T-cell (primary cell): ENCODE measurements at regions not wholly inside any gene's neighbourhood (a gene's known extent, or its start where the extent isn't known, plus 50 kb on each side); places are given as distances from the start of the nearest gene placed in this dataset.

Experiments used
- ATAC-seq, 4 experiments: fragments of 200-7000 bp in 3 of 4; fragments of 150-1000 bp in 1 of 4; cut with Tn5 transposase; replicated peaks in 1 of 4; 1 replicate in 3 of 4; 2 replicates in 1 of 4; pipeline ENCODE4 v1.10.0; 2021; ENCODE audit warnings: moderate library complexity in 3 of 4, mild to moderate bottlenecking in 2 of 4, moderate number of reproducible peaks in 1 of 4
- CTCF ChIA-PET, 2 donors: fragments of 300-600 bp; sonication (Branson Sonifier 250); formaldehyde crosslinking; loops; one replicate each; lab custom pipeline; 2022; ENCODE audit warnings: antibody characterized with exemption in 2 of 2; lab: Charles Lee
- POLR2A ChIA-PET, 2 donors: fragments of 300-600 bp; sonication (Branson Sonifier 250); formaldehyde crosslinking; loops; one replicate each; lab custom pipeline; 2022; ENCODE audit warnings: antibody characterized with exemption in 2 of 2; lab: Charles Lee
- DNase-seq, 35 experiments: peaks; one replicate each; pipeline versions ENCODE4 v3.0.0 to v3.0.0-alpha.2; 2013 to 2023
- H3K27ac ChIP-seq: one replicate; pipeline ENCODE4 v1.5.1; 2013; ENCODE audit warnings: low read length
- H3K27me3 ChIP-seq, 2 experiments: replicated peaks in 1 of 2; 1 replicate in 1 of 2; 2 replicates in 1 of 2; pipeline versions ENCODE4 v1.6.1 to v1.7.0; 2013; ENCODE audit warnings: low read length in 1 of 2, mixed read lengths in 1 of 2; ENCODE audit not compliant: control insufficient read depth in 2 of 2, insufficient read depth in 2 of 2; ENCODE audit errors: extremely low read depth in 1 of 2
- H3K36me3 ChIP-seq, 2 donors: 1 replicate in 1 of 2; 2 replicates in 1 of 2; pipeline versions ENCODE4 v1.6.1 to v1.7.0; 2013; ENCODE audit warnings: low read length in 1 of 2; ENCODE audit not compliant: control insufficient read depth in 2 of 2, insufficient read depth in 1 of 2; ENCODE audit errors: extremely low read depth in 1 of 2
- H3K4me1 ChIP-seq, 2 experiments: 1 replicate in 1 of 2; 2 replicates in 1 of 2; pipeline versions ENCODE4 v1.6.1 to v1.7.0; 2013; ENCODE audit warnings: low read length in 2 of 2, mixed read lengths in 1 of 2; ENCODE audit not compliant: insufficient read depth in 2 of 2, control insufficient read depth in 1 of 2; ENCODE audit errors: extremely low read depth in 1 of 2
- H3K4me3 ChIP-seq, 2 donors: 1 replicate in 1 of 2; 2 replicates in 1 of 2; pipeline versions ENCODE4 v1.5.1 to v1.7.0; 2013; ENCODE audit warnings: mild to moderate bottlenecking in 2 of 2, low read length in 1 of 2, moderate library complexity in 1 of 2; ENCODE audit not compliant: control insufficient read depth in 1 of 2; ENCODE audit errors: extremely low read depth in 1 of 2
- H3K9me3 ChIP-seq: 2 replicates; pipeline ENCODE4 v1.7.0; 2013
- H3K27ac Mint-ChIP-seq, 2 donors: one replicate each; pipeline ENCODE4 v1.8.0; 2020 to 2021; ENCODE audit warnings: mild to moderate bottlenecking in 2 of 2, mixed read lengths in 2 of 2
- H3K27me3 Mint-ChIP-seq, 2 donors: one replicate each; pipeline ENCODE4 v1.8.0; 2021 to 2022; ENCODE audit warnings: mixed read lengths in 2 of 2
- H3K36me3 Mint-ChIP-seq: one replicate; pipeline ENCODE4 v1.8.0; 2021; ENCODE audit warnings: mixed read lengths
- H3K4me1 Mint-ChIP-seq, 3 donors: one replicate each; pipeline ENCODE4 v1.8.0; 2020 to 2022; ENCODE audit warnings: mixed read lengths in 3 of 3, mild to moderate bottlenecking in 1 of 3
- H3K4me3 Mint-ChIP-seq, 3 donors: one replicate each; pipeline ENCODE4 v1.8.0; 2020 to 2022; ENCODE audit warnings: mild to moderate bottlenecking in 3 of 3, mixed read lengths in 3 of 3, moderate library complexity in 3 of 3
- H3K9me3 Mint-ChIP-seq, 3 donors: one replicate each; pipeline ENCODE4 v1.8.0; 2020 to 2022; ENCODE audit warnings: mixed read lengths in 3 of 3
- WGBS: methylation state at CpG from one replicate; pipeline ENCODE4 v1.1.5; 2013; ENCODE audit warnings: missing lambda C conversion rate; ENCODE audit not compliant: insufficient coverage; 5-methylcytosine and 5-hydroxymethylcytosine counted together

DNA sequence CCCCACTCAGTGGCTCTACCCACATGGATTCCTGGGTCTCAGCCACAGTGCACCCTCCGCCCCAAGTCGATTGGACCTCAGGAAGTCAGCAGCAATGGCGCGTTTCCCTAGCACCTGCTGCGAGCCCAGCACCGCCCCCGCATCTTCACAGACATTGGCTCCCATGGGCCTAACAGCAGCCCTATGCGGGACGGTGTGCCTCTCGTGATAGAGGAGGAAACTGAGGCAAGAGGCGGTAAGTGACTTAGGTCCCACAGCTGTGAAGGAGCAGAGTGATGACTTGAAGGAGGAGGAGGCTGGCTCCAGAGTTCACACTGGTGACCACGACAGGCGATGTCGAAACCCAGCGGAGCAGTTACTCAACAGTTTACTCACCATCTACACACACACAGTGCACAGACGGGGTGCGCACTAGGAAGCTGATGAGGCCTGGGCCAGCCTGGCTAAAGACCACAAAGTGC is 104.5 kb upstream of the SOX1 start:
- DNase-seq (no peak), ATAC-seq (no peak)
- no peak overlapping the region for H3K4me3 Mint-ChIP-seq
- ChIA-PET POLR2A (no interaction called here), CTCF (no interaction called here)
- no peaks in the 10 kb centered on the region for H3K9me3 Mint-ChIP-seq
- no peaks in the 10 kb centered on the region for H3K4me1 Mint-ChIP-seq
- Histone ChIP-seq H3K27ac (no peak overlapping the region), H3K9me3 (no peaks in the 10 kb centered on the region), H3K36me3 (no peaks in the 10 kb centered on the region), H3K27me3 (peaks cover 0 to 3% of the 10 kb centered on the region in 2 experiments), H3K4me1 (no peaks in the 10 kb centered on the region), H3K4me3 (no peak overlapping the region)
- H3K36me3 Mint-ChIP-seq = no peaks in the 10 kb centered on the region
- 91% methylated on average over 13 of the region's 17 CpGs for WGBS
- no peak overlapping the region for H3K27ac Mint-ChIP-seq
- peaks cover under 1 to 2% of the 10 kb centered on the region in 2 donors for H3K27me3 Mint-ChIP-seq

DNA sequence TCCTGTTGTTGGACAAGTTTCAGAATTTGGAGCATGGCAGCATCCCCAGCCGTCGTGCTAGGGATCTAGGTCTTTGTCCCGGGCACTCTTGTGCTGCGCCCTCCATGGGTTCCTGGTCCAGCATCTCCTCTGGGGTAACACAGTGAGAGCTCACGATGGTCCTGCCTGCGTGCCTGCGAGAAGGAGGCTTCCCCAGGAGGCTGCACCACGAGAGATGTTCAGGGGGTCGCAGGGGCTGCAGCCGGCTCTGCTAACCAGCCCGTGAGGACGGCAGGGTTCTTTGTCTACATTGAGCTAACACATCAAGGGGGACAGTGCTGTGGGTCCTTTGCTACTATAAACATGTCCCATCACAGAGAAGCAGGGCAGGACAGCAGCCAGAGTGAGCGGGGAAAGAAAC is 103.9 kb upstream of the SOX1 start:
- H3K4me3 Mint-ChIP-seq = no peak overlapping the region
- Histone ChIP-seq H3K4me3 (no peak overlapping the region), H3K27ac (no peak overlapping the region), H3K9me3 (no peaks in the 10 kb centered on the region), H3K36me3 (no peaks in the 10 kb centered on the region), H3K4me1 (no peaks in the 10 kb centered on the region), H3K27me3 (peaks cover 0 to 3% of the 10 kb centered on the region in 2 experiments)
- no peaks in the 10 kb centered on the region for H3K9me3 Mint-ChIP-seq
- no peak overlapping the region for H3K27ac Mint-ChIP-seq
- no peaks in the 10 kb centered on the region for H3K4me1 Mint-ChIP-seq
- POLR2A ChIA-PET = no interaction called here
- CTCF ChIA-PET = no interaction called here
- WGBS = 86% methylated on average over 13 of the region's 13 CpGs
- ATAC-seq = no peak
- peaks cover 2 to 4% of the 10 kb centered on the region in 2 donors for H3K27me3 Mint-ChIP-seq
- no peak for DNase-seq
- no peaks in the 10 kb centered on the region for H3K36me3 Mint-ChIP-seq

DNA sequence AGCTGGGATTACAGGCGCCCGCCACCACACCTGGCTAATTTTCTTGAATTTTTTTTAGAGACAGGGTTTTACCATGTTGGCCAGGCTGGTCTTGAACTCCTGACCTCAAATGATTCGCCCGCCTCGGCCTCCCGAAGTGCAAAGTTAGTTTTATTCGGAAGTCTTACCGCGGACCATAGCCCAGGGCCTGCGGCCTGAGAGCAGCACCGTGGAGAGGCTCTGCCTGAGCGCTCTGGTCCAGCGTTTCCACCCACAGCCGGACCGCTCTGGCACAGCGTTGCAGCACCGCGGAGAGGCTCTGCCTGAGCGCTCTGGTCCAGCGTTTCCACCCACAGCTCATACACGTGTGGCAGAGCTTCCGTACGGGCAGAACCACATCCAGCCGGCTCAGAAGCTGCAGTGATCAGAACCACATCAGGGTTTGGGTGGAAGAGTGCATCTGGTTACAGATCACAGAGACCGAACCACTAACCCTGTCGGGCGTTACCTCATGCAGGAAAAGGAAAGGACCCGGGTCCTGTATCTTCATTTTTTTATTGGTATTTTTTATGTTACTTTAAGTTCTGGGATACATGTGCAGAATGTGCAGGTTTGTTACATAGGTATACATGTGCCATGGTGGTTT is 102.4 kb upstream of the SOX1 start:
- CTCF ChIA-PET = no interaction called here
- no peak overlapping the region for H3K27ac ChIP-seq
- peaks cover 4% of the 10 kb centered on the region in 2 donors for H3K27me3 Mint-ChIP-seq
- POLR2A ChIA-PET = no interaction called here
- no peaks in the 10 kb centered on the region for H3K36me3 ChIP-seq
- H3K4me3 ChIP-seq = no peak overlapping the region
- no peaks in the 10 kb centered on the region for H3K4me1 ChIP-seq
- H3K9me3 Mint-ChIP-seq = no peaks in the 10 kb centered on the region
- H3K27ac Mint-ChIP-seq = no peak overlapping the region
- peaks cover 0 to 3% of the 10 kb centered on the region in 2 experiments for H3K27me3 ChIP-seq
- H3K4me3 Mint-ChIP-seq = no peak overlapping the region
- H3K4me1 Mint-ChIP-seq = no peaks in the 10 kb centered on the region
- WGBS = 87% methylated on average over 23 of the region's 28 CpGs
- no peaks in the 10 kb centered on the region for H3K9me3 ChIP-seq
- H3K36me3 Mint-ChIP-seq = no peaks in the 10 kb centered on the region
- no peak for DNase-seq
- no peak for ATAC-seq

DNA sequence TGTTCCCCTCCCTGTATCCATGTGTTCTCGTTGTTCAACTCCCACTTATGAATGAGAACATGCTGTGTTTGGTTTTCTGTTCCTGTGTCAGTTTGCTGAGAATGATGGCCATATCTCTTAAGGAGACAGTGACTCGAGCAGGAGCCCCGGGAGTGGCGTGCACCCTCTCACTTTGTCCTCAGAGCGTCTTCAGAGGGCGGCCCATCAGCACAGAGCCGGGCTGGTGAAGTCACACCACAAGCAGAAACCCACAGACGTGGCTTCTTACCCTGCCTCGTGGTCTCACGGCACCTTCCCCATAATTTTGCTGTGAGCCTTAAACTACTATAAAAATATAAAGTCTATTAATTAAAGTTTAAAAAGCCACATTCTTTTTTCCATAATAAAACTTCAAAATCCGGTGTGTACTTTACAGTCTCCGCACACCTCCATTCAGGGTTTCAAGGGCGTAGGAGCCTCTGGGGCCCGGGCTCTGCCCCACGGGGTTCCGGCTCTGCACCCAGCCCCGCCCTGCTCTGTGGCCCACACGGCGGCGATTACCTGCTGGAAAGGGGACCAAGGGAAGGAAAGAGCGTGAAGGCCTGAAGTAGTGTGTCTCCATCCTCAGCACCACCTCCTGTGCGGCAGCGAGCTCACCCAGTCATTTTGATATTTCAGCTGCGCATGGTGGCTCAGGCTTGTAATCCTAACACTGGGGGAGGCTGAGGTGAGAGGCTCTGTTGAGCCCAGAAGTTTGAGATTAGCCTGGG is 101.3 kb upstream of the SOX1 start:
- H3K36me3 Mint-ChIP-seq = no peaks in the 10 kb centered on the region
- H3K4me3 ChIP-seq = no peak overlapping the region

DNA sequence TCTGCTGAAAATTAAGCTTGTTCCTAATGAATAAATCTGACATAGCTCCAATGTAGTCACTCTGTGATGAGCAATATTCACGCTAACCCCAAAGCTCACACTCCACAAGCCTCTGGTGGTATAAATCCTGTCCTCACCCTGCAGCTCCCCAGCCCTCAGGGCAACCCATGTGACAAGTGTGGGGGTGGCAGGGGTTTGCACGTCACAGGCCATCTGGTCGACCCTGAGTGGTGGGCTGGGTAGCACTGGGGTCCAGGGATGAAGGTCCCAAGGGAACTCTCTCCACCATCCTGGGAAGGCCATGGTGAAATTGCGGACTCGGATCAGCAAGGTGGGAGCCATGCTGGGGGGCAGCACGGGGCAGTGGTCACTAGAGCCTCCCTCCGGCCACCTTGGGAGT is 100.0 kb upstream of the SOX1 start:
- Mint-ChIP-seq H3K27ac (no peak overlapping the region), H3K9me3 (no peaks in the 10 kb centered on the region), H3K27me3 (peaks cover 14 to 16% of the 10 kb centered on the region in 2 donors), H3K4me3 (no peak overlapping the region), H3K36me3 (no peaks in the 10 kb centered on the region), H3K4me1 (no peaks in the 10 kb centered on the region)
- 71% methylated on average over 4 of the region's 7 CpGs for WGBS
- no peaks in the 10 kb centered on the region for H3K36me3 ChIP-seq
- DNase-seq (no peak), ATAC-seq (no peak)
- H3K27me3 ChIP-seq = peaks cover 0 to 16% of the 10 kb centered on the region in 2 experiments
- no peak overlapping the region for H3K27ac ChIP-seq
- no peaks in the 10 kb centered on the region for H3K4me1 ChIP-seq
- ChIA-PET CTCF (no interaction called here), POLR2A (no interaction called here)
- H3K4me3 ChIP-seq = no peak overlapping the region
- H3K9me3 ChIP-seq = no peaks in the 10 kb centered on the region

More for the DNA sequence above, 101.3 kb upstream of the SOX1 start:
- H3K4me3 Mint-ChIP-seq = no peak overlapping the region
- H3K36me3 ChIP-seq = no peaks in the 10 kb centered on the region
- no peaks in the 10 kb centered on the region for H3K9me3 ChIP-seq
- H3K4me1 ChIP-seq = no peaks in the 10 kb centered on the region
- peaks cover 6 to 7% of the 10 kb centered on the region in 2 donors for H3K27me3 Mint-ChIP-seq
- CTCF ChIA-PET = no interaction called here
- H3K27me3 ChIP-seq = peaks cover 0 to 9% of the 10 kb centered on the region in 2 experiments
- H3K27ac Mint-ChIP-seq = no peak overlapping the region
- 87% methylated on average over 13 of the region's 24 CpGs for WGBS
- H3K27ac ChIP-seq = no peak overlapping the region
- H3K9me3 Mint-ChIP-seq = no peaks in the 10 kb centered on the region
- POLR2A ChIA-PET = no interaction called here
- no peak for ATAC-seq
- no peaks in the 10 kb centered on the region for H3K4me1 Mint-ChIP-seq
- DNase-seq = no peak

DNA sequence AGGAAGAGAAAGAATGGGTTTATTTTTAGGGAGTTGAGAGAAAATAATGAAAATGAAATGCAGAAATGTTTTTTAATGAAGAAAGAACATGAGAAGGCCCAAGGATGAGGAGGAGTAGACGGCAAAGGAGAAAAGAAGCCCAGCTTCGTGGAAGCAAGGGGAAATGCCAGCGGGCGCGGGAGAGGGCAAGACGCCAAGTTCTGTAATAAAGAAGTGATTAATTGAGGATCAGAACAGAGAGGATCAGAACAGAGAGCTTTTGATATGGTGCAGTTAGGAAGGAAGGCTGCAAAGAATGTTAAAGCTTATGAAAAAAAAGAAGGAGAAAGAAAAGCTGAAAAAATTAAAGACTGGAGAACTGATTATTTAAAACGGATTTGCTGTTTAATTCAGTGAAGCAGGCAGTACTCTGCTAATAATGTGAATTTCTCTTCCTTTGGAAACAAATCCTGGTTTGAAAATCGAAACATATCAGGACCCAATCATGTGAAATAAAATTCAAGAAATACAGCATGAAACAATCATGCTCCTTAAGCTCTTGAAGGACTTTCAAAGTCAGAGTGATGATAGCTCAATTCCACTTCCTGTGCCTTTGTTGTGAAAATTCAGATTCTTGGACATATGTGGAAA is 99.3 kb upstream of the SOX1 start:
- H3K36me3 Mint-ChIP-seq = no peaks in the 10 kb centered on the region
- Histone ChIP-seq H3K27ac (no peak overlapping the region), H3K27me3 (peaks cover 0 to 20% of the 10 kb centered on the region in 2 experiments), H3K4me1 (no peaks in the 10 kb centered on the region), H3K4me3 (no peak overlapping the region), H3K9me3 (no peaks in the 10 kb centered on the region), H3K36me3 (no peaks in the 10 kb centered on the region)
- H3K4me3 Mint-ChIP-seq = no peak overlapping the region
- ChIA-PET POLR2A (no interaction called here), CTCF (no interaction called here)
- H3K4me1 Mint-ChIP-seq = no peaks in the 10 kb centered on the region
- no peak for DNase-seq
- WGBS = 81% methylated on average over 7 of the region's 8 CpGs
- H3K9me3 Mint-ChIP-seq = no peaks in the 10 kb centered on the region
- no peak for ATAC-seq
- H3K27ac Mint-ChIP-seq = no peak overlapping the region
- peaks cover 17 to 21% of the 10 kb centered on the region in 2 donors for H3K27me3 Mint-ChIP-seq
